Activated gamma-delta T cell treated with Interleukin-2 at 50 U/mL for 16 hours (primary cell): ENCODE measurements at regions not wholly inside any gene's neighbourhood (a gene's known extent, or its start where the extent isn't known, plus 50 kb on each side); places are given as distances from the start of the nearest gene placed in this dataset.
"Not testable (repeated sequence)": the region's sequence is repeated elsewhere in the genome, so short reads cannot be mapped to it uniquely, and the experiment has no call there.

Experiments
- DNase-seq: peaks from one replicate; pipeline ENCODE4 v3.0.0-alpha.2; 2020

DNA sequence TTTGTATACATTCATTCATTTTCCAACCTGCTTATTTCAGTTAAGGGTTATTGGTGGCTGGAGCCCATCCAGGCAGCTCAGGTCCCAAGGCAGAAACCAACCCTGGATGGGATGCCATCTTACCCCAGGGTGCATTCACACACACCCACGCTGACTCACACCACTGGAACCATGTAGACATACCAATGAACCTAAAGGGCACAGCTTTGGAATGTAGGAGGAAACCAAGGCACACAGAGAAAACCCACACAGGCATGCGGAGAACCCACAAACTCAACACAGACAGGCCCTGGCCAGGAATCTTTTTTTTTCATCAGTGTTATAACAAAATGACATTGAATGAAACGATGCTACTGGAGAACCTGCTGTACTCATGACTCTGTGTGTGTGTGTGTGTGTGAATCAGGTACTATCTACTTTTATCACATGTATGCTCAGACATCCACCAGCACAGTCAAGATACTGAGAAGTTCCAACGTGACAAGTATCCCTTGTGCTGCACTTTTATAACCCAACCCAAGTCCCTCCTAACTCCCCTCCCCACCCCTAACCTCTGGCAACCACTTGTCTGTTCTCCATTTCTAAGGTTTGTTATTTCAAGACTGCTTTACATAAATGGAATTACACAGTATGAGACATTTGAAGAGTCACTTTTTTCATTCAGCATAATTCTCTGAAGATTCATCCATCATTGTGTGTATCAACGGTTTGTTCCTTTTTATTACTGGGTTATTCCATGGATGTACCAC is 286.8 kb upstream of the PLD5 start:
- DNase-seq = no peak

DNA sequence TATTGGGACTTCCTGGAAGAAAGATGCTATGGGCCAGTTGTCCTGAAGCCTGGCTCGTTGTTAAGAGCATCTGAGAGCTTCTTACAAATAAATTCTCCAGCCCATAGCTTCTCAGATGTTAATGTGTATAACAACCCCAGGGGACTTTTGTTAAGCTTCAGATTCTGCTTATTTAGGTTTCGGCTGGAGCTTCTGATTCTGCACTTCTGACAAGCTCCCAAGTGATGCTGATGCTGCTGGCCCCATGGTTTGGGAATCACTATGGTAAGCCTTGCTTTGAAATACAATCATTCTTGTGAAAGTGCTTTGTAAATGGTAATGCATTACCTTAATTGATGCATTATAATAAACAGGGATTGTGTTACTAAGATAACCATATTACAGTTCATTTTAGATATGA is 281.8 kb upstream of the PLD5 start:
- no peak for DNase-seq

DNA sequence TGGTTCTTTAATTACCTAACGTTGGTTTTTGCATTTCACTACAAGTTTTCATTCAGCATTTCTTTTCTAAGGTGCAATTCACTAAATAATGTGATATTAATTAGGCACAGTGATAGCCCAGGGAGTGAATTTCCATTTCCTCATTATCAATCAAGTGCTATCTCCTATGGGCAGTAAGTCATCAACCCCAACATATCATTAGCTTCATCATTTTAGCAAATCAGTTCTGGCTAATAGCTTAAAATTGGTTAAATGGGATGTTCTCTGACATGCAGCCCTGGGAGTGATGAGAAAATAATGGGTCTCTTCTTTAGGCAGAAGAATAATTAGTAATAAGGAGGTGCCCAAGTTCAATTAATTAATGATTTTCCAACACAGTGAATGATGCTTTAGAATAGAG is 280.9 kb upstream of the PLD5 start:
- not testable (repeated sequence) for DNase-seq

DNA sequence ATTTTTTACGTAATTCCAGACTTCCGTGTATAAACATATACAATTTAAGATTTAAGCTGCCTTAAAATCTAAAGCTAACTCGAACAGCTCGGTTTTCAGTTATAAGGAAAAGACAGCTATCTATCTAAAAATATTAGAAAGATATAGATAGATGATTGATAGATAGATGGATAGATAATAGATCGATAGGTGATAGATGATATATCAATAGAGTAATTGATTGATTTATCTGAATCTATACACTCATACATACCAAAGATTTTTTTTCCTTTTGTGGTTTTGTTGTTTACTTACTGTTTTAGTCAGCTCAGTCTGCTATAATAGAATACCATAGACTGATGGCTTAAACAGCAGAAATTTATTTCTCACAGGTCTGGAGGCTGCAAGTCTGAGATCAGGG is 278.5 kb upstream of the PLD5 start:
- no peak for DNase-seq

DNA sequence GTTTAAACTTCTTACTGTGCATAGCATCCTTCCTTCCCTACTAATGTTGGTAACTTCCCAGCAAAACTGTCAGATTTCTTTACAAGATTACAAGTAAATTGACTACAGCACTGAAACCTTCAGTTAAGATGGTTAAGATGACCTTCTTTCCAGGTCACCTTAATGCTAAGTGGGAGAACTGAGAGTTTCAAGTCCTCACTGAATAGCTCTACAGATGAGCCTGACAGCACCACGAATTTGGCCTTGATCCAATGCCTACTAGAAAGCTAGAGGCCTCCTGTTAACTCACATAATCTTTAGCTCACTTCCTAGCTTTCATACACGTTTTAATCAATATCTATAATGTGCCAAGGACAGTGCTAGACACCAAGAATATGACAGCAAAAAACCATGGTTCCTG is 276.0 kb upstream of the PLD5 start:
- no peak for DNase-seq

DNA sequence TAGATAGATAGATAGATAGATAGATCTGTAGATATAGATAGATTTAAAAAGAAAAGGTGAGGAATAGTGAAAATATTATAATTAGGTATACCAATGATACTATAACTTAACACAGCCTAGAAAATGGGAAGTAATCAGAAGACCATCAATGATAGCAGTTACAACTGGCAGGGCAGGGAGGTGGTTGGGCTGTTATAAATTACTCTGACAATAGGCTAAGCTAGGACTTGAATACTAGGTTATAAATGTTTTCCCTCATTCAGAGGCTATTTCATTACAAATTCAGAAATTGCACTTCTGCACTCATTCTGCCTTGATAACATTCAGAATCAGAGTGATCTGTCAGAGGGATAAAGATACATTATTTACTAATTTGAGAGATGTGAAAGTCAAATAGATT is 273.4 kb upstream of the PLD5 start:
- no peak for DNase-seq

DNA sequence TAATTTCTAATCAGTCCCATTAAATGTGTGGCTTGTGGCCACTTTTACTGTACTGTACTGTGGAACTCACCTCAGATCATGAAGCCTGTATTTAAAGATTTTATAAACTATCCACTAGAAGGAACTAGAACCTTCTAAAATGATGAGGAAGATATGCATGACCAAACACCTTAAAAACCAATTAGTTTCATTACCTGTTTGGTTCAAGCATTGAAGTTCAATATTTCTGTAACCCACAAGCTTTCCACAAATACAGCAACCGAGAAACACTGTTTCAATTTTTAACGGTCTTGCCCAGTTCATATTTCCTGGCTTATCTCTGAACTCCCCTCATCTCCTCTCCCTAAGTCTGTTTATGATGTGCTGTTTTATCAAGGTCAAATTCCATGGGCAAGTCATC is 264.3 kb upstream of the PLD5 start:
- no peak for DNase-seq

DNA sequence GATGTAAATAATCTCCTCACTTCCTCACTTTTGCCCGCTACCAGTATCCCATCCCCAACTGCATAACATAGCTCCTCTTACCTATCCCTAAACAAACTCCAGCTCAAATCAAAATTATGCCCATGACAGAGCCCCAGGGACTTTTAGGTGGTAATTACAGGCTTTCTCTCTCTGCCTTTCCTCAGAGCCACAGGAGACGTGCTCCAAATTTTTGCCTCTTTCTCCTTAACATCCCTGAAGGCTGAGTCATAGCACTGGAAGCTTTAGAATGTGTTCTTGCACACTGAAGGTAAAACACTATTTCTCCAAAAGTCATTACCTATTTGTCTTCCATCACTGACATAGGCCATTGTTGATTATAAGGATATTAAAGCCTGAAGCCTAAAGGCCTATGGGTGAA is 263.5 kb upstream of the PLD5 start:
- no peak for DNase-seq

DNA sequence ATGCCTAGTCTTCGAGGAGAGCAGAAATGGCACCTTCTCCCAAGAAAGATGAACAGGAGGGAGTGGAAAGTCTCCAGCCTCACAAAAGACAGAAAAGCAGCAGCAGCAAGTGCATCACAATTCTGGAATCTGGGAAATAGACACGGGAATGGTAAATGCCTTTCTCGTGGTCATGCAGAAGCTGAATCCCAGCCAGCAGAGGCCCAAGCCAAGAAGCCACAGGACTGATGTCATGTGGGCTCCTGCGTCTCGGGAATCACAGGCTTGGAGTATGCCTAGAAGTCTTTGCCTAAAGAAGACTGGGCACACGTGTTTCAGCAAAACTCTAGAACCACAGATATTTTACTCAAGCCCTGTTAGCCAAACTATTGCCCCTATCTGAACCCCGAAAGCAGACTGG is 260.3 kb upstream of the PLD5 start:
- DNase-seq = no peak

DNA sequence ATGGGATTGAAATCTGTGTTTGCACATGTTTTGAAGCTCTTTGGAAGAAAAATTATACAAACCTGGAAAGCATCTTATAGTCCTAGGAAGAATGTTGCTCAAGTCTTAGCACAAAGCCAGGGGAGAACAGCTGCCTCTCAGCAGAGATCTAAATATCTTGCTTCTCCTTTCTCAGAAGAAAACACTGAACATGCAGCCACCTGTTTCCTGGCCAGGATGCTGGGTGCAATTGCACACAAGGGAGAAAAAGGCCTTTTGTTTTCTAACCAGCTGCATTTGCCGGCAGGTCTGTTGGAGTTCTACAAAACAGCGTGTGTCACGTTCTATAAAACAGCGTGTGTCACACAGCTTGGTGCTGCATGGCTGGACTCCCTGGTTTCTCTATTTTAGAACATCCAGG is 259.6 kb upstream of the PLD5 start:
- DNase-seq = no peak

DNA sequence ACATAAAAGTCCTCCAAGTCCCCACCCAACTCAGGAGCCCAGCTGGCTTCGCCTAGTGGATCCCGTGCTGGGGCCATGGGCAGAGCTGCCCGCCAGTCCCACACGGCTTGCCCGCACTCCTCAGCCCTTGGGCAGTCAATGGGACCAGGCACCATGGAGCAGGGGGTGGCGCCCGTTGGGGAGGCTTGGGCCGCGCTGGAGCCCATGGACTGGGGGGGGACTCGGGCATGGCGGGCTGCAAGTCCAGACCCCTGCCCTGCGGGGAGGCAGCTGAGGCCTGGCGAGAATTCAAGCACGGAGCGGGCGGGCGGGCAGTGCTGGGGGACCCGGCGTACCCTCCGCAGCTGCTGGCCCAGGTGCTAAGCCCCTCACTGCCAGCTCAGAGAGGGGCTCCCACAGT is 249.8 kb upstream of the PLD5 start:
- no peak for DNase-seq

DNA sequence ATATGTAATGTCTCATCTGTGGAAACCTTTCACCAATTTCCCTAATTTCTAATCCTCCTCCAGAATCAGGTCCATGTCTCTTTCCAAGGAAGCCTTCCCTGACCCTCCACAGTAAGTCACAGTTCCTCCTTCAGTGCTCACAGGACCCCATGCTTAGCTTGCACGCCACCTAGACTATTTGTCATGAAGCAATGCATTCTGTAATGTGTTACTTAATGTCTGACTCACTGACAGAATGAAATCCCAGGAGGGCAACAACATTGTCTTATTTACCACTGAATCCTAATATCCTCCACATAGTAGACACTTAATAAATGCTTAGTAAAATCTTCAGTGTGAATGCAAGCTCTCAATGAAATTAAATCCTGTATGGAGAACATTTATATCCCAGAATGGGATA is 245.9 kb upstream of the PLD5 start:
- no peak for DNase-seq

DNA sequence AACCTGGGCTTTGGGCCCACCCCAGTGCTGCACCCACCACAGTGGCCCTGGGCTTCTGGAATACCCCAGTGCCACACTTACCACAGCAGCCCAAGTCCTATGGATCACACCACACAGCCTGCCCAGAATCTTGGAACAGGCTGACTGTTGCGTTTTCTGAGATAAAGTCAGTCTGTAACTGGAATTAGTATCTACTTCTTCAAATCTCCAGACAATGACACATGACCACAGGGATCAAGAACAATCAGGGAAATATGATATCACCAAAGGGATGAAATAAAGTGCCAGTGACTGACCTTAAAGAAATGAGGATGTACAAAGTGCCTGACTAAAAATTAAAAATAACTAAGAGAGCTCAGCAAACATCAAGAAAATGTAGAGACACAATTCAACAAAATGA is 239.7 kb upstream of the PLD5 start:
- no peak for DNase-seq

DNA sequence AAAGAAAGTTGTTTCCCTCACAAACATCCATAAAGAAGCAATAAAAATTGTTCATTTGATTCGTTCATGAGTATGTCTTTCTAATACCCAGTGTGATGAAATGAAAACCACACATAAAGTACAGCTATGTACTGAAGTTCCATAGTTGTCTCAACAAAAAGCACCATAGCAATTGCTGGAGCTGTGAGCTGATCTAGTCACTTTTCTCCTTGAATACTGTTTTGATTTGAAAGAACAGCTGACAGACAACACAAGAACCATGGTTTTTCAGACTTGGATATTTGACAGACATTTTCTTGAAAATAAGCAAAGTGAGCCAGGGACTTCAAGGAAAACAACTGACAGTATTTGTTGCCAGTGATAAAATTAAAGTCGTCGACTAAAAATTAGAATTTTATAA is 237.1 kb upstream of the PLD5 start:
- DNase-seq = no peak

DNA sequence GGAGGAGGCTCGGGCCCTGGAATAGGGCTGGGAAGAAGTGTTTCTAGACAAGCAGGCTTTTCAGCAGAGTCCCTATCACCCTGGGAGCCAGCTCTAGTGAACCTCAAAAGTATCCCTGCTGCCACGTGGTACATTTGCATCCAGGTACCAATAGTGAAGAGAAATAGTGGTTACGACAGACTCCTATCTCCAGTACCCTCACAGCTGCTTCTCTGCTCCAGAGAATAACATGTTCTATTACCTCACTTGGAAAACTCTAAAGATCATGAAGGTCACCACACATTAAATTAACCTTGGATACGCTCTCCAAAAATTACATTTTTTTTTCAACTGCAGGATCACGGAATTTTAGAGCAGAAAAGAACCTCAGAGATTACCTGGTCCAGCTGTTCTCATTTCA is 230.4 kb upstream of the PLD5 start:
- no peak for DNase-seq

DNA sequence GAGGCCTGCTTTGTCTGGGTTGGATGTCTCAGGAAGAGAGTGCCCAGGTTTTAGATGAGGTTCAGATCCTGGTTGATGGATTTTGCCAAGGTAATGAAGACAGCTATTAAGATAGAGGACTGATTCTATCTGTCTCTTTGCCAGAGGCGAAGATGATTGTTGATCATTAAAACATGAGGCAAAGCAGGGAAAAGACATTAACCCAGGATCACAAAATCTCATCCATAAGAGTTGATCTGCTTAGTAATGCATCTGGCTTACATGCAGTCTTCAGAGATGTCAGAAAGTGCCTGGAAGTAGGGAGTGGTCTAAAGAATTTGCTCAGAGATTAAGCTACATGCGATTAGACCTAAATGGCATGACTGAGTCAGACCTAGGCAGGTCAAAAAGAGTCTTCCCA is 229.6 kb upstream of the PLD5 start:
- DNase-seq = no peak

DNA sequence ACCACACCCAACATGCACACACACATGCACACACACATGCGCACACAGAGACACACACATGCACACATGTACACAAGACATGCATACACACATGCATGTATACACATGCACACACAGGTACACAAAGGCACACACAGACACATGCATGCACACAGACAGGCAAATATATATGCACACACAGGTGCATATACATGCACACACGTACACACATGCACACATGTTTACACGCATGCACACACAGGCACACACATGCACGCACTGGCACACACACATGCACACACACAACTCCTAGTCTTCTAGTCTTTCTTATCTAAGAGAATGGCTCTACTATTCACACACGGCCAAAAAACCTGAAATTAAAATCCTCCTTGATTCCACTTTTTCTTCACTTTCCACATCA is 222.7 kb upstream of the PLD5 start:
- no peak for DNase-seq

DNA sequence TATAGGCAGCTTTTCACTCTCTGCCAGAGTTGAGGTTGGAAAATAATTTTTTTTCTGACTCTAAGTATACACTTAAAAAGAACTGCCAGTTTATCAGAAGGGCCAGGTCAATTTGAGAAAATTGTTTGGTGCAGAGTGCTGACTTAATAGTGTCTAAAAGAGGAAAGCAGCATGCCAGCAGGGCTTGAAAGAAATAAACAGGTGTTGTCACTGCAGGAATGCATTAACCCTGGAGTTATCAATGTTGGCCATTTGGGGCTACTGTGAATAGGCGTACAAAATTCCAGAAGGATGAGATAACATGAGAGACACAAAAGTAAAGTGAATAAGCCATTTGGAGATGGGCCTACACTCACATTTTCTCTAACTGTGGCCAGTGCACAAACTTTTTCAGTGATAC is 220.6 kb upstream of the PLD5 start:
- DNase-seq = no peak

DNA sequence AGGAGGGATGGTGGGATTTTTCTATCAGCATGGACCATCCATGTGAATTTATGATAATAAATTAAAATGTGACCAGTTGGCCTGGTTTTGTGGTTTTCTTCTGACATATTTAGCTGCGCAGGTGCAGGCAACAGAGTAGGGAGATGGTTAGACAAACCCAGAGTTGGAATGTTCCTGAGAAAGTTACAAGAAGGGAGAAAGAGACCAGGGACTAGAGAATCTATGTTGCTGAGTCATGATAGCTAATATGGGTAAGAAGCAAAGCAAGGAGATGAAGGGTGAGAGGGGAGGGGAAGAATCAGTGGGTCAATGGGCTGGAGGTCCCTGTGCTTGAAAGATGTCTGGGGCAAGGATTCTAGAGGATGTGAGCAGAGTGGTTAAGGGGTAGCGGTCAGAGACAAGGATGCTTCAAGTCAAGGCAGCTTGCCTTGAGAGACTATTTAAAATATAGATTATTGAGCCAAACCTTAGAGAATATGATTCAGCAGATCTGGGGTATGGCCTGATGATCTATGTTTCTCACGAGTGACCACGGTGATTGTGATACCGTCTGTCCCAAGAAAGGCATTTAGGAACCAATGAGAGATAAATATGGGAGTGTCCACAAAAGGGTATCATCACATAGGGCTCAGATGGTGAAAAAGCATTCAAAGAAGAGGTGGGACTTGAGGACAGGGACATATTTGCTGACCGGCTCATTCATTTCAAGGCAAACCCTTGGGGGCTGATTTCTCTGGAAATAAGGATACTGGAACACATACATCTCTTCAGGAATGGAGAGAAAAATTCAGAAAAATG is 219.7 kb upstream of the PLD5 start:
- DNase-seq = no peak

DNA sequence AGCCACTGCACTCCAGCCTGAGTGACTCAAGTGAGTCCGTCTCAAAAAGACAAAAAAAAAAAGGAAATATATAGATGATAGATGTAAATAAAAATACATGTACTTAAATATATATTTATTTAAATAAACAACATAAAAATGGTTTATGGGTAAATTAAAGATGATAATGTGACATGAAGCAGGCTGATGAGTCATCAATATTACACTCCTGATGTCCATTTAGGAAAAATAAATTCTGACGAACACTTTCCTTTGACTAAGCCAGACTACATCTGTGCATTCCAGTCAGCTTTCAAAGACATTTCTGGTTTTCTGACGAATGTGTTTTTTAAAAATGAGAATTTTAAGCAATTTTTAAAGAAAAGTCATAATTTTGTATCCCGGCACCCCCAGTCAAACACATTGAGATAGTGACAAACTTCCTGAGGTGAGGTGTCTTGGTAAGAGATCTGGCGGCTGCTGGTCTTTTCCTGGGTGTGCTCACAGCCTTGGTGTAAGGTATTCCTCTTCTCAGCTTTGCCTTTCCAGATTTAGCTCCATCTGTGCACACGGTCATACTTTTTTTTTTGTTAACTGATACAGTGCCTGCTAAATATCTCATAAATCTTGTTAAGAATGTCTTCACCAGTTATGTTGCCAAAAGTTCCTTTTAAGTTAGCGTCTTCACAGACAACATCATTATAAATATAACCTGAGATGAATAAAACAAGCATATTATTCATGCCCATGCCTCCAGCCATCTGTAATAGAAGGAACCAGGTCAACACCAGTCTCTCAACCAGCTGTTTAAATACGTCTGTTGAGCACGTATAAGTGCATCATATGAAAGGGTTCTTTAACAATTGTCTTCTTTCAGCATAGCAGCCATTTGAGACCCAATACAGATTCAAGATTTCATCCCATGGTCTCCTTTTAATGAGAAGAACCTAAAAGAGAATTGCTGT is 214.5 kb upstream of the PLD5 start:
- DNase-seq = no peak

DNA sequence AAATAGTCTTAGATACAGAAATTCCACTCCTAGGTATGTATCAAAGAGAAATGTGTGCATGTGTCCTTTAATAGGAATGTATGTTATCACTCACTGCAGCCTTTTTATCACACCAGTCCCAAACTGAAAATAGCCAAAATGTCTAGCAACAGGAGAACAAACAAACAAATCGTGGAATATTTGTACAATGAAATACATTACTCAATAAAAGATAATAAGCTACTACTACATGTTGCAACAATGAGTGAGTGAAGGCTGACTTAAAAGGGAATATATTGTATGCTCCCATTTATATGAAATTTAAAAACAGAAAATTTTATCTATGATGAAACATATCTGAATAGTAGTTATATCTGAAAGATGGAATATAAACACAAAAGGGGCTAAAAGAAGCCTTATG is 212.1 kb upstream of the PLD5 start:
- no peak for DNase-seq

DNA sequence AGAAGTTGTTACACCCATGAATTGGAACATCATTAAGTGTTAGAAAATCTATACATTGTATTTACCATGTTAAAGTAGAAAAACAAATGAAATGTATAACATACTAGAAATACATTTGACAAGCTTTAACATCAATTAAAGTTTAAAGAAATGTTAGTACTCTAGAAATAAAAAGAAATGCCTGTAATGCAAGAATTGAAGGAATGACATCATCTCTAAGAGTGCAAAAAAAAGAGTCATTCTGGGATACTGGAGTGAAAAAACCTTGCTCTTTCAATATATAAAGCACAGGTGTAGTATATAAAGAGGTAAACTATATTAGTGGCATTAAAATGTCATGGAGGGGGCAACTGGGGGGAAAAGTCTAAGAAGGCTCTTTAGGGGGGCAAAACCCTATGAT is 210.8 kb upstream of the PLD5 start:
- no peak for DNase-seq

DNA sequence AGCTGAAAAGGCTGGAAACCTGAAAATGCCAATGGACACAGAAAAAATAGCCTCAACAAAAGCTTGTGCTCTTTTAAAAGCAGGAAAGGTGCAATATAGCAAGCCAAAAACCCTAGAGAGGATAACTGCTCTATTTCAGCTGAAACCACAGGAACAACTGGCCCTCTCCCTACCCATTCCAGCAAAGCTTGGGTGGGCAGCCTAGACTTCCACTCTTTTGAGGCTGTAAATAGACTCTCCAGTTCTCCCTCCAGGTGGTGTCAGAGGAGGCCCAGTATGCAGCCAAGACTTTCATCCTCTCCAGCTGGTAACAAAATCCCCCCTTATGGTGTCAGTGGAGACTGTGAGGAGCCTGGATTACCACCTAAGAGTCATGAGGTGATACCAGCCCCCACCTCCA is 206.9 kb upstream of the PLD5 start:
- DNase-seq = no peak

DNA sequence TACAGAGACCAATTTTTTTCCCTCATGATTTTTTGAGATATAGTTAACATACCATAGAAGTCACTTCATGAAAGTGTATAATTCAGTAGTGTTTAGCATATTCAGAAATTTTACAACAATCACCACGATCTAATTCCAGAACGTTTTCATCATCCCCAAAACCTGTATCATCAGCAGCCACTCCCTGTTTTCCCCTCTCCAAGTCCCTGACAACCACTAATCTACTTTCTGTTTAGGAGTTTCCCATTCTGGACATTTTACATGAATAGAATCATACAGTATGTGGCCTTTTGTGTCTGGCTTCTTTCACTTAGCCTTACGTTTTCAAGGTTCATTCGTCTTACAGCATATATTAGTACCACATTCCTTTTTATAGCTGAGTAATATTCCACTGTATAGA is 204.2 kb upstream of the PLD5 start:
- no peak for DNase-seq
